ENCODE measurements at regions not wholly inside any gene's neighbourhood (a gene's known extent, or its start where the extent isn't known, plus 50 kb on each side); places are given as distances from the start of the nearest gene placed in this dataset.

- H3K4me1 ChIP-seq (ENCODE audit: control insufficient read depth in 2 of 3, insufficient read depth in 2 of 3, low read depth in 1 of 3, low read length in 3 of 3), result no peaks in the 10 kb centered on the region
- no peak overlapping the region for H3K9ac ChIP-seq (ENCODE audit: low read length in 3 of 3)
- no peaks in the 10 kb centered on the region for H3K27me3 ChIP-seq (ENCODE audit: control insufficient read depth, insufficient read depth, low read length)
- intact Hi-C loops (cut with DNase I), result no loop called here
- no peaks in the 10 kb centered on the region for H3K36me3 ChIP-seq (ENCODE audit: control insufficient read depth in 2 of 3, insufficient read depth in 3 of 3, low read length in 3 of 3)
- no peak overlapping the region for H3K27ac ChIP-seq (ENCODE audit: low read depth in 2 of 2, low read length in 2 of 2)
- TF ChIP-seq CTCF (IDR thresholded peaks at IDR 0.05; ENCODE audit: borderline replicate concordance, extremely low read depth, insufficient read depth), result no peak
- DNase-seq (no peak), FAIRE-seq (no peak)
- H3K9me3 ChIP-seq (ENCODE audit: control insufficient read depth in 2 of 3, insufficient read depth in 1 of 3, low read length in 3 of 3), result no peaks in the 10 kb centered on the region
- no peak overlapping the region for H3K4me3 ChIP-seq (ENCODE audit: low read length in 3 of 3)
Observed at GRCh38 chrX:15055146-15055930, 182.1 kb downstream of the MOSPD2 start.

GRCh38 chrX:15050395-15050794 lies 177.2 kb downstream of the MOSPD2 start:
- no peaks in the 10 kb centered on the region for H3K4me1 ChIP-seq (ENCODE audit: control insufficient read depth in 2 of 3, insufficient read depth in 2 of 3, low read depth in 1 of 3, low read length in 3 of 3)
- no peak for FAIRE-seq
- H3K4me3 ChIP-seq (ENCODE audit: low read length in 3 of 3), result no peak overlapping the region
- no peak overlapping the region for H3K9ac ChIP-seq (ENCODE audit: low read length in 3 of 3)
- intact Hi-C loops (cut with DNase I), result no loop called here
- H3K9me3 ChIP-seq (ENCODE audit: control insufficient read depth in 2 of 3, insufficient read depth in 1 of 3, low read length in 3 of 3), result no peaks in the 10 kb centered on the region
- H3K27me3 ChIP-seq (ENCODE audit: control insufficient read depth, insufficient read depth, low read length), result no peaks in the 10 kb centered on the region
- H3K27ac ChIP-seq (ENCODE audit: low read depth in 2 of 2, low read length in 2 of 2), result no peak overlapping the region
- no peaks in the 10 kb centered on the region for H3K36me3 ChIP-seq (ENCODE audit: control insufficient read depth in 2 of 3, insufficient read depth in 3 of 3, low read length in 3 of 3)
- TF ChIP-seq CTCF (IDR thresholded peaks at IDR 0.05; ENCODE audit: borderline replicate concordance, extremely low read depth, insufficient read depth), result no peak
- DNase-seq, result no peak

DNA sequence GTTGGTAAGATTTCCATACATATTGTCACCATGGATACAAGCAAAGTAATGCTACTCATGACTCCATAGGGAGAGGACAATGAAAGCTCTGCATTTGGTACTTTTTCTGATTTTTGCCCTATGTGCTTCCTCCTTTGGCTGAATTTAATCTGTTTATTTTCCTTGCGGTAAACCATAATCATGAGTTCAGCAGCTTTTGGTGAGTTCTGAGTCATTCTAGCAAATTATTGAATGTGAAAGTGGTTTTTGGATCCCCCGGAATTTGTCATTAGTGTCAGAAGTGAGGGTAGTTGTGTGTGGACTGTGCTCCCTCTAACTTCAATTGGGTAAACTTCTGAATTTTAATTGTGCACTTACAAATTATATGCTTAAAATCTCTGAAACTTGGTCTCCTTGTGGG lies 170.3 kb downstream of the MOSPD2 start:
- Histone ChIP-seq H3K9ac (ENCODE audit: low read length in 3 of 3) (no peak overlapping the region), H3K4me1 (ENCODE audit: control insufficient read depth in 2 of 3, insufficient read depth in 2 of 3, low read depth in 1 of 3, low read length in 3 of 3) (no peaks in the 10 kb centered on the region), H3K9me3 (ENCODE audit: control insufficient read depth in 2 of 3, insufficient read depth in 1 of 3, low read length in 3 of 3) (no peaks in the 10 kb centered on the region), H3K27ac (ENCODE audit: low read depth in 2 of 2, low read length in 2 of 2) (no peak overlapping the region), H3K36me3 (ENCODE audit: control insufficient read depth in 2 of 3, insufficient read depth in 3 of 3, low read length in 3 of 3) (no peaks in the 10 kb centered on the region), H3K27me3 (ENCODE audit: control insufficient read depth, insufficient read depth, low read length) (no peaks in the 10 kb centered on the region), H3K4me3 (ENCODE audit: low read length in 3 of 3) (no peak overlapping the region)
- FAIRE-seq, result no peak
- intact Hi-C loops (cut with DNase I), result no loop called here
- DNase-seq, result no peak
- no peak for TF ChIP-seq CTCF (IDR thresholded peaks at IDR 0.05; ENCODE audit: borderline replicate concordance, extremely low read depth, insufficient read depth)

DNA sequence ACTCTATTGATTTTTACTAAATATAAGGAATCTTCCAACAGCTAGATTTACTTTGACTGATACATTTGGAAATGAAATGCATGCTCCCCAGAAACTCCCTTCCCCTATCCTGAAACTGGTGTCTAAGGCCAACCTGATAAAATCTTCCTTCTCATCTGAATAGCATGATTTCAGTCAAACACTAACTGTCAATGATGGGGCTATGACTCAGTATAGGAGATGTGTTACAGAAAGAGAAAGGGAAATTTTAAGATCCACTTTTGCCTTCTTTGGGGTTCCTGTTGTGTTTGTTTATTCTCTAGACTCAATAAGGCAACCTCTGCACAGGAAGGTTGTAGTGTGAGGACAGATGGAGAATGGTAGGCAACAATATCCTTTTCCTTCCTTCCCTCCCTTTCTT lies 160.7 kb downstream of the MOSPD2 start:
- no peak for FAIRE-seq
- no peak overlapping the region for H3K27ac ChIP-seq (ENCODE audit: low read depth in 2 of 2, low read length in 2 of 2)
- no peaks in the 10 kb centered on the region for H3K4me1 ChIP-seq (ENCODE audit: control insufficient read depth in 2 of 3, insufficient read depth in 2 of 3, low read depth in 1 of 3, low read length in 3 of 3)
- no peak for TF ChIP-seq CTCF (IDR thresholded peaks at IDR 0.05; ENCODE audit: borderline replicate concordance, extremely low read depth, insufficient read depth)
- no peak overlapping the region for H3K9ac ChIP-seq (ENCODE audit: low read length in 3 of 3)
- DNase-seq, result no peak
- intact Hi-C loops (cut with DNase I), result no loop called here
- H3K27me3 ChIP-seq (ENCODE audit: control insufficient read depth, insufficient read depth, low read length), result no peaks in the 10 kb centered on the region
- no peaks in the 10 kb centered on the region for H3K36me3 ChIP-seq (ENCODE audit: control insufficient read depth in 2 of 3, insufficient read depth in 3 of 3, low read length in 3 of 3)
- no peaks in the 10 kb centered on the region for H3K9me3 ChIP-seq (ENCODE audit: control insufficient read depth in 2 of 3, insufficient read depth in 1 of 3, low read length in 3 of 3)
- no peak overlapping the region for H3K4me3 ChIP-seq (ENCODE audit: low read length in 3 of 3)

Data from kidney (tissue), 13 donors.